ENCODE measurements at regions not wholly inside any gene's neighbourhood (a gene's known extent, or its start where the extent isn't known, plus 50 kb on each side); places are given as distances from the start of the nearest gene placed in this dataset.

- TF ChIP-seq CEBPG (CRISPR knock-in tag; IDR thresholded peaks at IDR 0.05) = no peak
- no peak for TF ChIP-seq CEBPG (tag; conservative IDR thresholded peaks at IDR 0.05 in 1 of 2, IDR thresholded peaks at IDR 0.05 in 1 of 2)
- TF ChIP-seq NELFE (IDR thresholded peaks at IDR 0.05; ENCODE audit: insufficient read depth, insufficient read length) = no peak
- TF ChIP-seq SIRT6 (IDR thresholded peaks at IDR 0.05; ENCODE audit: low read depth, low read length) = no peak
- TF ChIP-seq NCOR1 (IDR thresholded peaks at IDR 0.05) = no peak
- no peak for TF ChIP-seq PTRF (tag; IDR thresholded peaks at IDR 0.05)
- no peak for TF ChIP-seq ZNF239 (CRISPR knock-in tag; IDR thresholded peaks at IDR 0.05)
- no peak for TF ChIP-seq POLR2AphosphoS5 (IDR thresholded peaks at IDR 0.05; ENCODE audit: control insufficient read depth, insufficient read depth, low read depth, low read length)
- TF ChIP-seq PHF21A (IDR thresholded peaks at IDR 0.05; ENCODE audit: borderline replicate concordance, low read depth) = no peak
- no peak for TF ChIP-seq MXI1 (IDR thresholded peaks at IDR 0.05; ENCODE audit: low read depth, low read length)
- TF ChIP-seq SRSF3 (IDR thresholded peaks at IDR 0.05; ENCODE audit: insufficient read depth, low read length) = no peak
- no peak for TF ChIP-seq HIVEP1 (CRISPR knock-in tag; IDR thresholded peaks at IDR 0.05)
- no peak for TF ChIP-seq RUNX1 (IDR thresholded peaks at IDR 0.05; ENCODE audit: low read depth)
- no peak for TF ChIP-seq TCF7 (IDR thresholded peaks at IDR 0.05; ENCODE audit: borderline replicate concordance)
These were observed 566.2 kb downstream of the MID1IP1 start (continued) for GRCh38 chrX:39367416-39367815.

- ATAC-seq (no peak), FAIRE-seq (no peak), DNase-seq (ENCODE audit: extremely low read depth in 1 of 4, low spot score in 3 of 4) (no peak)
- WGBS (ENCODE audit: insufficient coverage, low coverage, missing lambda C conversion rate) = 0% methylated on average over 3 of the region's 3 CpGs
- BruUV-seq (replicated peaks) = no TSS peak
- Histone ChIP-seq H3K9me1 (ENCODE audit: control insufficient read depth, insufficient read depth, low read length) (no peaks in the 10 kb centered on the region), H3K79me2 (ENCODE audit: control insufficient read depth, insufficient read depth, low read length) (no peaks in the 10 kb centered on the region), H3K4me2 (ENCODE audit: insufficient read depth, low read length) (no peak overlapping the region), H3K9me3 (replicated peaks; ENCODE audit: control insufficient read depth, insufficient read depth, low read depth, low read length) (no peaks in the 10 kb centered on the region), H3K36me3 (ENCODE audit: control insufficient read depth, insufficient read depth, low read length) (no peaks in the 10 kb centered on the region), H3K27me3 (ENCODE audit: control insufficient read depth in 2 of 2, insufficient read depth in 2 of 2, low read length in 2 of 2) (peaks cover 0 to 4% of the 10 kb centered on the region in 2 experiments; a peak in 1 of 5 replicates), H3K4me3 (no peak overlapping the region), H3K9ac (ENCODE audit: insufficient read depth in 1 of 2, low read depth in 2 of 2, low read length in 2 of 2) (no peak overlapping the region), H3K4me1 (replicated peaks in 1 of 2; ENCODE audit: control insufficient read depth in 2 of 2, insufficient read depth in 2 of 2, low read length in 2 of 2) (no peaks in the 10 kb centered on the region), H2AFZ (ENCODE audit: low read depth, low read length) (no peak overlapping the region), H4K20me1 (replicated peaks; ENCODE audit: control insufficient read depth, insufficient read depth, low read length) (no peaks in the 10 kb centered on the region), H3K27ac (ENCODE audit: extremely low read depth, low read depth, low read length) (no peak overlapping the region)
- ChIA-PET POLR2A (interaction anchor here (0.6 kb wide), 1 partner anchor 284 kb away, joined by 3 read pairs; no protein-coding TSS in a partner anchor), CTCF (ENCODE audit: low intra/inter-chr PET ratio) (no interaction called here)
- in situ Hi-C loops (cut with MboI) (no loop called here), intact Hi-C loops (cut with micrococcal nuclease) (no loop called here)
- TF ChIP-seq ZZZ3 (IDR thresholded peaks at IDR 0.05) (no peak), MTA3 (IDR thresholded peaks at IDR 0.05; ENCODE audit: borderline replicate concordance) (no peak), SAFB2 (IDR thresholded peaks at IDR 0.05; ENCODE audit: borderline replicate concordance, low read depth, low read length, severe bottlenecking) (no peak), ZNF3 (CRISPR knock-in tag; IDR thresholded peaks at IDR 0.05) (no peak), SNRNP70 (optimal IDR thresholded peaks at IDR 0.05; ENCODE audit: low read depth, low read length) (no peak), FOXP4 (CRISPR knock-in tag; IDR thresholded peaks at IDR 0.05; ENCODE audit: borderline replicate concordance) (no peak), MED1 (CRISPR knock-in tag; IDR thresholded peaks at IDR 0.05; ENCODE audit: borderline replicate concordance) (no peak), CBFA2T2 (conservative IDR thresholded peaks at IDR 0.05) (no peak), RUNX1 (IDR thresholded peaks at IDR 0.05; ENCODE audit: low read depth) (no peak)
These were observed 570.9 kb downstream of the MID1IP1 start for GRCh38 chrX:39372115-39372514.
